GM12864 (cell line): ENCODE measurements at regions not wholly inside any gene's neighbourhood (a gene's known extent, or its start where the extent isn't known, plus 50 kb on each side); places are given as distances from the start of the nearest gene placed in this dataset.
A peak's percentile ranks its signal among the peaks of the same experiment; 100 is the strongest.
"Not testable (repeated sequence)": the region's sequence is repeated elsewhere in the genome, so short reads cannot be mapped to it uniquely, and the experiment has no call there.

Source experiments
- DNase-seq: peaks from one replicate; pipeline ENCODE4 v3.0.0-alpha.2; 2011; ENCODE audit warnings: low read depth
- H3K4me3 ChIP-seq: 2 replicates; pipeline ENCODE4 v1.5.1; 2011; ENCODE audit warnings: mild to moderate bottlenecking, low read depth, low read length, control low read depth
- CTCF ChIP-seq: IDR thresholded peaks from 2 replicates; pipeline ENCODE4 v1.5.1; 2011; ENCODE audit warnings: low read depth, mild to moderate bottlenecking, moderate library complexity, low read length, control low read depth, inconsistent platforms; ENCODE audit errors: missing control alignments

- H3K4me3 ChIP-seq, result no peak overlapping the region
- no peak for TF ChIP-seq CTCF
- no peak for DNase-seq
Observed at GRCh38 chrX:3479026-3479425, 132.6 kb upstream of the MXRA5 start.

- no peak for TF ChIP-seq CTCF
- DNase-seq, result no peak
- no peak overlapping the region for H3K4me3 ChIP-seq
Observed at GRCh38 chrX:3476973-3477372, 130.5 kb upstream of the MXRA5 start.

GRCh38 chrX:3470211-3470679 lies 123.8 kb upstream of the MXRA5 start:
- DNase-seq, H3K4me3 ChIP-seq: not testable (repeated sequence)

GRCh38 chrX:3468031-3468430 lies 121.6 kb upstream of the MXRA5 start:
- DNase-seq, result no peak
- TF ChIP-seq CTCF, result no peak
- no peak overlapping the region for H3K4me3 ChIP-seq

- no peak for TF ChIP-seq CTCF
- DNase-seq, result no peak
- H3K4me3 ChIP-seq, result no peak overlapping the region
Observed at GRCh38 chrX:3465017-3465416, 118.6 kb upstream of the MXRA5 start.

GRCh38 chrX:3462166-3462508 lies 115.7 kb upstream of the MXRA5 start:
- no peak for DNase-seq
- H3K4me3 ChIP-seq, result no peak overlapping the region
- no peak for TF ChIP-seq CTCF

- no peak for TF ChIP-seq CTCF
- no peak overlapping the region; the same call in 1 of the 2 replicates for H3K4me3 ChIP-seq
- peak; percentile 31 for DNase-seq
Observed at GRCh38 chrX:3461397-3462165, 115.1 kb upstream of the MXRA5 start.
